Parathyroid adenoma (tissue), 2 donors: ENCODE measurements at regions not wholly inside any gene's neighbourhood (a gene's known extent, or its start where the extent isn't known, plus 50 kb on each side); places are given as distances from the start of the nearest gene placed in this dataset.
A peak's percentile ranks its signal among the peaks of the same experiment; 100 is the strongest.

ENCODE experiments used
- H2AFZ ChIP-seq: fragments of 300-600 bp; sonication (generic); one replicate; pipeline ENCODE4 v1.7.0; 2017; ENCODE audit warnings: antibody characterized with exemption, mild to moderate bottlenecking
- H3K27ac ChIP-seq: fragments of 300-600 bp; sonication (generic); one replicate; pipeline ENCODE4 v1.7.0; 2017
- H3K27me3 ChIP-seq: fragments of 300-600 bp; sonication (generic); one replicate; pipeline ENCODE4 v1.7.0; 2017; ENCODE audit warnings: low read length; ENCODE audit not compliant: control insufficient read depth, insufficient read depth
- H3K36me3 ChIP-seq: fragments of 300-600 bp; sonication (generic); one replicate; pipeline ENCODE4 v1.7.0; 2017; ENCODE audit warnings: low read length; ENCODE audit not compliant: control insufficient read depth, insufficient read depth
- H3K4me1 ChIP-seq: fragments of 300-600 bp; sonication (generic); one replicate; pipeline ENCODE4 v1.7.0; 2017; ENCODE audit warnings: control low read depth
- H3K4me2 ChIP-seq: fragments of 300-600 bp; sonication (generic); one replicate; pipeline ENCODE4 v1.7.0; 2017; ENCODE audit warnings: low read length
- H3K4me3 ChIP-seq: fragments of 300-600 bp; sonication (generic); one replicate; pipeline ENCODE4 v1.7.0; 2017; ENCODE audit warnings: low read depth, low read length
- H3K79me2 ChIP-seq: fragments of 300-600 bp; sonication (generic); one replicate; pipeline ENCODE4 v1.7.0; 2017; ENCODE audit warnings: control low read depth
- H3K9ac ChIP-seq: fragments of 300-600 bp; sonication (generic); one replicate; pipeline ENCODE4 v1.7.0; 2017; ENCODE audit warnings: mild to moderate bottlenecking
- H3K9me3 ChIP-seq: fragments of 300-600 bp; sonication (generic); one replicate; pipeline ENCODE4 v1.7.0; 2017; ENCODE audit warnings: low read length; ENCODE audit not compliant: control insufficient read depth
- TF ChIP-seq, protein P1 (sequence below): fragments of 300-600 bp; sonication (generic); IDR thresholded peaks from one replicate; pipeline ENCODE4 v1.7.0; 2017; ENCODE audit warnings: antibody characterized with exemption, mild to moderate bottlenecking
- donor health status: primary hyperparathyroidism.

DNA sequence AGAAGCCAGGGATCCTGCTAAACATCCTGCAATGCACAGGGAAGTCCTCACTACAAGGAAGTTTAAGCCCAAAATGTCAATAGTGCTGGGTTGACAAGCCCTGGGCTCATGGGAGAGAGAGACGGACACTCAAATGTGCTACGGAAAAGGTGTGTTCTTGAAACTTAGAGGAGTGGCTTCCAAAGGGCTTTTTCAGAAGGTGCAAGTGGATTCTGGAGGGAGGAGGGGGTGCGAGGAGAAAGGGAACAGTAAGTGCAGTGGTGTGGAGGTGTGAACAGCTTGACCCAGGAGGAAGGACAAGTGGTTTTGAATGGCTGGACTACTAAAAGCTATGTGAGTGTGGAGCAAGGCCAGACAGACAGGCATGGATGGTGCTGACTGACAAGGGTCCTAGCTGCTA is 50.4 kb upstream of the CECR2 start:
- Histone ChIP-seq H3K4me2 (no peak overlapping the region), H3K27ac (no peak overlapping the region), H3K79me2 (no peaks in the 10 kb centered on the region), H3K27me3 (no peaks in the 10 kb centered on the region), H3K4me1 (no peaks in the 10 kb centered on the region), H3K4me3 (no peak overlapping the region), H3K9me3 (no peaks in the 10 kb centered on the region), H3K9ac (no peak overlapping the region), H3K36me3 (no peaks in the 10 kb centered on the region), H2AFZ (no peak overlapping the region)
- TF ChIP-seq, protein P1, sequence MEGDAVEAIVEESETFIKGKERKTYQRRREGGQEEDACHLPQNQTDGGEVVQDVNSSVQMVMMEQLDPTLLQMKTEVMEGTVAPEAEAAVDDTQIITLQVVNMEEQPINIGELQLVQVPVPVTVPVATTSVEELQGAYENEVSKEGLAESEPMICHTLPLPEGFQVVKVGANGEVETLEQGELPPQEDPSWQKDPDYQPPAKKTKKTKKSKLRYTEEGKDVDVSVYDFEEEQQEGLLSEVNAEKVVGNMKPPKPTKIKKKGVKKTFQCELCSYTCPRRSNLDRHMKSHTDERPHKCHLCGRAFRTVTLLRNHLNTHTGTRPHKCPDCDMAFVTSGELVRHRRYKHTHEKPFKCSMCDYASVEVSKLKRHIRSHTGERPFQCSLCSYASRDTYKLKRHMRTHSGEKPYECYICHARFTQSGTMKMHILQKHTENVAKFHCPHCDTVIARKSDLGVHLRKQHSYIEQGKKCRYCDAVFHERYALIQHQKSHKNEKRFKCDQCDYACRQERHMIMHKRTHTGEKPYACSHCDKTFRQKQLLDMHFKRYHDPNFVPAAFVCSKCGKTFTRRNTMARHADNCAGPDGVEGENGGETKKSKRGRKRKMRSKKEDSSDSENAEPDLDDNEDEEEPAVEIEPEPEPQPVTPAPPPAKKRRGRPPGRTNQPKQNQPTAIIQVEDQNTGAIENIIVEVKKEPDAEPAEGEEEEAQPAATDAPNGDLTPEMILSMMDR, result no peak

DNA sequence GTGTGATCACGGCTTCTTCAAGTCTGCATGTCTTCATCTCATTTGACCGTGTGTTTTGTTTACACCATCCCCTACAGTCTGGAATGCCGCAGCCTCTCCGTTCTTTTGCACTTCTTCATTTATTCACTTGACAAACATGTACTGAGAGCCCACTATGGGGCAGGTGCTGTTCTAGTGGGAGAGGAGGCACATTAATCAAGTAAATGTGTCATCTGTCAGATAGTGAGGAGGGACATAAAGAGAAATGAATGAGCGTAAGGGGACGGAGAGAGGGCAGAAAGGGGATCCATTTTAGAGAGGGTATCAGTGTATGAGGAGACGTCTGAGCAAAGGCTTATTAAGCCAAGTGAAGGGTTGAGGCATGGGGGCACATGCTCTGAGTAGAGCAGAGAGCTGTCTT is 54.0 kb upstream of the CECR2 start:
- H3K4me1 ChIP-seq, result no peaks in the 10 kb centered on the region
- no peak overlapping the region for H3K4me2 ChIP-seq
- no peak overlapping the region for H3K9ac ChIP-seq
- H3K36me3 ChIP-seq, result no peaks in the 10 kb centered on the region
- H2AFZ ChIP-seq, result no peak overlapping the region
- no peak overlapping the region for H3K27ac ChIP-seq
- TF ChIP-seq, protein P1, result no peak
- no peaks in the 10 kb centered on the region for H3K79me2 ChIP-seq
- H3K27me3 ChIP-seq, result no peaks in the 10 kb centered on the region
- no peaks in the 10 kb centered on the region for H3K9me3 ChIP-seq
- no peak overlapping the region for H3K4me3 ChIP-seq

DNA sequence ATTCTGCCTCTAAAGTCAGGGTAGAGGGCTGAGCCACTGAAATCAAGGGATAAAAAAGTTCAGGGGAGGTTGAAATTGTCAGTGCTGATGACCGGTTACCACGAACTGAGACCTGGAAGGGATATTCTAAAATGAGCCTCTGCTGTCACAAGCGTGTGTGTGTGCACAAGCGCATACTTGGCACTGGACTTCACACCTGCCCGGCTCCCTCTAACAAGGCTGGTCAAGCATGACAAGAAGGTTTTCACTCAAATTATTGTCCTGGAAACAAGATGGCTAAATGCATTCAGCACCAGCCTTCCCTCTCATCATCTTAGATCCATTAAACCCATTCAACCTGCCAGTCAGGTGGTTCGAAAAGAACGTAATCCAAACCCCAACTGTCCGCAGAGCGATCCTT is 54.8 kb upstream of the CECR2 start:
- no peaks in the 10 kb centered on the region for H3K4me1 ChIP-seq
- no peaks in the 10 kb centered on the region for H3K27me3 ChIP-seq
- H3K9me3 ChIP-seq, result no peaks in the 10 kb centered on the region
- TF ChIP-seq, protein P1, result no peak
- no peak overlapping the region for H3K9ac ChIP-seq
- no peak overlapping the region for H3K4me3 ChIP-seq
- no peak overlapping the region for H2AFZ ChIP-seq
- H3K36me3 ChIP-seq, result no peaks in the 10 kb centered on the region
- H3K27ac ChIP-seq, result no peak overlapping the region
- no peaks in the 10 kb centered on the region for H3K79me2 ChIP-seq
- H3K4me2 ChIP-seq, result no peak overlapping the region

DNA sequence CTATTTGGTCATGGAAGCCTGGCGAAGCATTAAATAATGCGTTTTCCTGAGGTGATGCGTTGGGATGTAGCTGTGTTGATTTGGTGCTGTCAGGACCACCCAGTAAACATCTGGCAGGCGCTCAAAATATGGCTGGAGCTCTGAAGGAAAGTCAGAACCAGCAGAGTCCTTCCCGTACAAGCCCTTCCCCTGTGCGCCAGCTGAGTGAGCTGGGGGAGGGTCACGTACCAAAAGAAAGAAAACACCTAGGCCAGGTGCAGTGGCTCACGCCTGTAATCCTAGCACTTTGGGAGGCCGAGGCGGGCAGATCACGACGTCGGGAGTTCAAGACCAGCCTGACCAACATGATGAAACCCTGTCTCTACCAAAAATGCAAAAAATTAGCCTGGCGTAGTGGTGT is 55.6 kb upstream of the CECR2 start:
- Histone ChIP-seq H2AFZ (no peak overlapping the region), H3K27ac (no peak overlapping the region), H3K9me3 (no peaks in the 10 kb centered on the region), H3K79me2 (no peaks in the 10 kb centered on the region), H3K4me1 (no peaks in the 10 kb centered on the region), H3K4me2 (no peak overlapping the region), H3K4me3 (no peak overlapping the region), H3K9ac (no peak overlapping the region), H3K27me3 (no peaks in the 10 kb centered on the region), H3K36me3 (no peaks in the 10 kb centered on the region)
- TF ChIP-seq, protein P1, result no peak

DNA sequence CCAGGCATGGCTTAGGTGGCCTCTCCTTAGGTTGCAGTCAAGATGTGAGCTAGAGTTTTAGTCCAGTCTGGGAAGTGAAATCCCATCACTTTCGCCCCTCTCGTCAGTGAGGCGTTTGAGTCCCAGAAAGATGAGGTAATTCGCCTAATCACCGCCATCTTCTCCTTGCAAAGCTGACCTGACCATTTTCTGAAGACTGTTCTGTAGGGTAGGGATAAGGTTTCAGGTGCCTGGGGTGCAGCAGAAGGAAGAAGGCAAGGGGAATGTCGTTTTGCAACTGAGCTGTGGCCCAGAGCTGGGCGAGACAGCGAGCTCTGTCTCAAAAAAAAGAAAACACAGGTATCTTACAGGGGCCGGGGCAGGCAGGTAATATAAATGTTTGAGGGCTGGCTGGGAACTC is 61.7 kb upstream of the CECR2 start:
- Histone ChIP-seq H3K79me2 (no peaks in the 10 kb centered on the region), H3K4me2 (no peak overlapping the region), H3K27ac (no peak overlapping the region), H2AFZ (peak overlapping the region; percentile 43), H3K9me3 (no peaks in the 10 kb centered on the region), H3K27me3 (no peaks in the 10 kb centered on the region), H3K4me3 (no peak overlapping the region), H3K9ac (no peak overlapping the region), H3K36me3 (no peaks in the 10 kb centered on the region), H3K4me1 (no peaks in the 10 kb centered on the region)
- TF ChIP-seq, protein P1, result no peak
